AG09319 (cell line): ENCODE measurements at regions not wholly inside any gene's neighbourhood (a gene's known extent, or its start where the extent isn't known, plus 50 kb on each side); places are given as distances from the start of the nearest gene placed in this dataset.

ENCODE experiments used
- DNase-seq: peaks from one replicate; pipeline ENCODE4 v3.0.0-alpha.2; 2010; ENCODE audit warnings: low read depth; ENCODE audit errors: extremely low read depth
- CTCF ChIP-seq: IDR thresholded peaks from 2 replicates; pipeline ENCODE4 v1.5.1; 2011; ENCODE audit warnings: low read depth, mild to moderate bottlenecking, inconsistent platforms, low read length, moderate library complexity

GRCh38 chrX:27039332-27039731, 423.8 kb downstream of the PPP4R3C start:
- no peak for TF ChIP-seq CTCF
- DNase-seq = no peak

GRCh38 chrX:27008486-27008885, 454.7 kb downstream of the PPP4R3C start:
- TF ChIP-seq CTCF = no peak
- DNase-seq = no peak

- no peak for TF ChIP-seq CTCF
- no peak for DNase-seq
These were observed 463.5 kb downstream of the PPP4R3C start for GRCh38 chrX:26999634-27000033.

GRCh38 chrX:26958261-26958660, 504.9 kb downstream of the PPP4R3C start:
- no peak for TF ChIP-seq CTCF
- DNase-seq = no peak

GRCh38 chrX:26954029-26954428, 509.1 kb downstream of the PPP4R3C start:
- TF ChIP-seq CTCF = no peak
- no peak for DNase-seq

GRCh38 chrX:26952213-26952612, 510.9 kb downstream of the PPP4R3C start:
- no peak for TF ChIP-seq CTCF
- DNase-seq = no peak

- no peak for TF ChIP-seq CTCF
- no peak for DNase-seq
These were observed 535.7 kb downstream of the PPP4R3C start for GRCh38 chrX:26927419-26927818.
